HG03025 (cell line): ENCODE measurements at regions not wholly inside any gene's neighbourhood (a gene's known extent, or its start where the extent isn't known, plus 50 kb on each side); places are given as distances from the start of the nearest gene placed in this dataset.

Experiments
- ATAC-seq: cut with Tn5 transposase; IDR thresholded peaks from one replicate; pipeline ENCODE4 v1.9.1; 2021; ENCODE audit warnings: mild to moderate bottlenecking, moderate library complexity; ENCODE audit not compliant: unreplicated experiment, low FRiP score

- no peak for ATAC-seq
These were observed 271.4 kb upstream of the C11orf87 start for GRCh38 chr11:109150581-109150980.

- ATAC-seq: no peak
These were observed 268.2 kb upstream of the C11orf87 start for GRCh38 chr11:109153836-109154235.

DNA sequence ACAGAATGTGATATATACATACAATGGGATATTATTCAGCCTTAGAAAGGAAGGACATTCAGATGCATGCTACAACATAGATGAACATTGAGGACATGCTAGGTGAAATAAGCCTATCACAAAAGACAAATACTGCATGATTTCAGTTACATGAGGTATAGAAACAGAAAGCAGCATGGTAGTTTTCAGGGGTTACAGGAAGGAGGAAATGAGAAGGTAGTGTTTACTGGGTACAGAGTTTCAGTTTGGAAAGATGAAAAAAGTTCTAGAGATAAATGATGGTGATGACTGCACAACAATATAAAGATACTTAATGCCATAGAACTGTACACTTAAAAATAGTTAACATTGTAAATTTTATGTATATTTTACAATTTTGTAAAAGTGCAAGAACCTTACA, 266.7 kb upstream of the C11orf87 start:
- ATAC-seq: no peak

- no peak for ATAC-seq
These were observed 257.0 kb upstream of the C11orf87 start for GRCh38 chr11:109165035-109165434.

- no peak for ATAC-seq
These were observed 255.5 kb upstream of the C11orf87 start for GRCh38 chr11:109166441-109166840.

DNA sequence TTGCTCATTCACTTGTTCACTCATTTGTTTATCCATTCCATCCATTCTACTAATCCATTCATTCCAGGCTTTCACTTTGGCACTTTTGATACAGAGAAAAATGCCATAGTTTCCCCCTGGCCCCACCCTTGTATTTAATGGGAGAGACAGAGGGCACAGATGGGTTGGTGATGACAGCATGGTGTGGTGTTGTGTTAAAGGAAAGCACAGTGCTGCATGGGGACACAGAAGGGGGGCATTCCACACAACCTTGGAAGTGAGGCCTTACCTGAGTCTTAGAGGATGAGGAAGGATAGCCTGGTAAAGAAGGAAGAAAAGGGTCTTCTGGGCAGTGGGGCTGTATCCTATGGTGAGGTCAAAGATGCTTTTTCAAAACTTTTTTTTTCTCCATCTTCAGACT, 248.5 kb upstream of the C11orf87 start:
- ATAC-seq: no peak

GRCh38 chr11:109184376-109184775, 237.6 kb upstream of the C11orf87 start:
- ATAC-seq: no peak

- ATAC-seq: no peak
These were observed 229.1 kb upstream of the C11orf87 start for GRCh38 chr11:109192864-109193263.

- no peak for ATAC-seq
These were observed 228.1 kb upstream of the C11orf87 start for GRCh38 chr11:109193880-109194279.

- ATAC-seq: no peak
These were observed 226.0 kb upstream of the C11orf87 start for GRCh38 chr11:109196016-109196415.

- ATAC-seq: no peak
These were observed 224.3 kb upstream of the C11orf87 start for GRCh38 chr11:109197656-109198055.

- ATAC-seq: no peak
These were observed 218.8 kb upstream of the C11orf87 start for GRCh38 chr11:109203176-109203575.

DNA sequence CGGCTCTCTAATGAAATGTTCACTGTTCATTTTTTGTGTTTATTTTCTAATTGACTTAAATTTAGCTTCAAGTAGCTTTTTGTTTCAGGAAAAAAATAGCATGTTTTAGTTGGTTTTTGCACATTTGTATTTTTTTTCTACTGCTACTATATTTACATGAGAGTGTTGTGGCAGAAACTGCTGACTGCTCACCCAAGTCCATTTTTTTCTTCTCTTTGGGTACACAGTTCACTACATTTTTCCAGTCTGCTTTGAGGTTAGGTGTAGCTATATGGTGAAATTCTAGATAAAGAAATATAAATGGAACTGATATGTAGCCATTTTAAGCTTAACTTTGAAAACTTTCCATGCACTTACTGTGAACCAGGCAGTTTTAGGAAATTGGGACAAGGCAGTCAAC, 216.7 kb upstream of the C11orf87 start:
- ATAC-seq: no peak

- ATAC-seq: no peak
These were observed 213.9 kb upstream of the C11orf87 start for GRCh38 chr11:109208121-109208520.

DNA sequence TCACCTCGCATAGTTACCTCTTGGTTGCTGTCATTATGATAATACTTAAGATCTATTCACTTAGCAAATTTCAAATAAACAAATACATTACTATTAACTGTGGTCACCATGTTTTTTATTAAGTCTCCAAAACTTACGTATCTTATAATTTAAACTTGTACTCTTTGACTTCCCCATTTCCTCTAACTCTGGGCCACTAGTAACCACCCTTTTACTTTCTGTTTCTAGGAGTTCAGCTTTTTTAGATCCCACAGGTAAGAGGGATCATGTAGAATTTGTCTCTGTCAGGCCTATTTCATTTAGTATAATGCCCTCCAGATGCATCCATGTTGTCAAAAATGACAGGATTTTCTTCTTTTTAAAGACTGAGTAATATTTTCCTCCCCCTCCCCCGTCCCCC, 212.4 kb upstream of the C11orf87 start:
- ATAC-seq: no peak

DNA sequence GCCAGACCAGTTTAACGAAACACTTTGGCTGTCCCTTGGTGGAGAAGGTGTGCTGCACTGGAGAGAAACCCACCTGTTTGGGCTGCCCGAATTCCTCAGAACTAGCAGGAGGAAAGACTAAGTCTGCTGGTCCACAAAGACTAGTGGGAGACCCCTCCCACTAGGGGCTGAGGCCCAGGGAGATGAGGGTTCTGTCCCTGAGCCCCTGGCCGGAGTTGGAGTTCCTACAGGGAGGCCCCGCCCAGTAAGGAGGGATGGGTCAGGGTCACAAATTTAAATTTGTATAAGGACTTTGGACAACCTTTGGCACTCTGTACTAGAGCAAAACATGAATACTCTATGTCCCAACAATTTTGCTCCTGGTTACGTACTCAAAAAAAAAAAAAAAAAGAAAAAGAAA, 200.8 kb upstream of the C11orf87 start:
- no peak for ATAC-seq

GRCh38 chr11:109222761-109223160, 199.2 kb upstream of the C11orf87 start:
- ATAC-seq: no peak

GRCh38 chr11:109223451-109223850, 198.5 kb upstream of the C11orf87 start:
- ATAC-seq: no peak

GRCh38 chr11:109229682-109230081, 192.3 kb upstream of the C11orf87 start:
- no peak for ATAC-seq

DNA sequence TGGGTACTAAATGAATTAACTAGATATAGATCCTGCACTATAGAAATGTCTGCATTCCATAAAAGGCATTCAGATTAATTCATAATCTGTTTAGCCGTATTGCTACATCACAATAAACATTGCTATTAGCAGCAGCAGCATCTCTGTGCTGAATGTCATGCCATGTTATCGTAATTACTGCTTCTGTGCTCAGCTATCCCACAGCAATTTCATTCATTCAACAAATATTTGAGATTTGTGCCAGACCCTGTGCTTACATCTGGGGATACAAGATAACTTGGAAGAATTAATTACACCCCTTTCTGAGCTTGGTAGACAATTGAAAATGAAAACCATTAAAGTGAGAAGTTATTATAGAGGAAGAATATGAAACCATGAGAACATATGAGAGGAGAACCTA, 185.8 kb upstream of the C11orf87 start:
- no peak for ATAC-seq

DNA sequence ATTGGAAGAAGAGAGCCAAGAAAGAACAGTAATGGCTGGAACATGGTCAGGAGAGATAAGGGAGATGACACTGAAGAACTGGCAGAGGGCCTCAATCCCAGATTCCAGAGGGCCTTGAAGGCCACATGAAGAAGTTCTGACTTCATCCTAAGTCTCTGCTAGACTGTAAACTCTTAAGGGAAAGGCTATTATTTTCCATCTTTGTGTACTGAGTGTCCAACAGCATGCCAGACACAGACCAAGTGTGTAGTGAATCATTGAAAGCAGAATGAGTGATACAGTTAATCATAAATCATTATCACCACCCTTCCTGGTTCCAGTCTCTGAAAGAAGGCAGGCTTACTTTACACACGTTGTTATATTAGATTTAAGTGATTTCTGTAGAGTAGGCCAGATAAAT, 185.3 kb upstream of the C11orf87 start:
- ATAC-seq: no peak

- no peak for ATAC-seq
These were observed 184.4 kb upstream of the C11orf87 start for GRCh38 chr11:109237636-109238035.

DNA sequence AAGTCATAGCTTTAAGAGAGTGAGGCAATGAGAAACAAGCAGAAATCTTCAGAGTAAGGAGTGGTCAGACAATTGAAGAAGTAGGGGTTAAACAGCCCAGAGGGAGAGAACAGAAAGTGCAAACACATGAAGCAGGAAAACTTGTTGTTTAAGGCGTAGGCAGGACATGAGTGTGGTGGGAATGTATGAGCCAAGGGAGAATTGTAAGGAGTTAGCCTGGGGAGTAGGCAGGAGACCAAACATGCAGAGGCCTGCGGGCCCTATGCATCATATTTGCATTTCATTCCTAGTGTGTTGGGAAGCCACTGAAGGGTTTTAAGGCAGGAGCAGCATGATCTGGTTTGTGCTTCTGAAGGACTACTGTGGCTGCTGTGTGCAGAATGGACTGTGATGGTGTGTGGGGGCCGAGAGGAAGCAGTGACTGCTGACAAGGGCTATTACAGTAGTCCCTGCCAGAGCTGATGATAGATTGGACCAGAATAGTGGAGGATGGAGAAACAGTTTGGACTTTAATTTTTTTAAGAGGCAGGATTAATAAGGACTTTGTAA, 179.9 kb upstream of the C11orf87 start:
- ATAC-seq: no peak
